GM12892 (cell line): ENCODE measurements at regions not wholly inside any gene's neighbourhood (a gene's known extent, or its start where the extent isn't known, plus 50 kb on each side); places are given as distances from the start of the nearest gene placed in this dataset.

ENCODE experiments used
- POLR2A ChIP-seq: IDR thresholded peaks from 2 replicates; pipeline ENCODE4 v1.6.1; 2011; ENCODE audit warnings: low read depth, low read length, control low read depth
- POLR2AphosphoS5 ChIP-seq: IDR thresholded peaks from 2 replicates; pipeline ENCODE4 v1.6.1; 2011; ENCODE audit warnings: low read depth, low read length, control low read depth
- TAF1 ChIP-seq: IDR thresholded peaks from 2 replicates; pipeline ENCODE4 v1.6.1; 2011; ENCODE audit warnings: low read depth, mild to moderate bottlenecking, control low read depth, low read length, borderline replicate concordance

DNA sequence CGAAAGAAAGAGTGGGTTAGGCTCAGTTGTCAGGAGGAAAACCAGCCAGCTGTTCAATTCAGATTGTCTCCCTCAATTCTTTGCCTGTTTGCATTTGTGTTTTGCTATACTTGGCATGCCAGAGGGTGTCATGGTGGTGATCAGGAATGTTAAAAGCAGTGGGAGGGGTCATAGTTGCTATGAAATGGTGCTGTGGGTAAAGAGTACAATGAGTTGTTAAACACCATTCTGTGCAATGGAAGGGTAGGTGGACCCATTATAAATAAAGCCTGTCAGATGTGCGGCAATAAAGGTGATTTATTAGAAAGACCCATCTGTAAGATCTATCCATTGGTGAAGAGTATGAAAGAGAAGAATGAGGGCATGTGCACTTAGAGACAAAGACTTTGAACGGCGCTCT is 82.2 kb downstream of the MRPL32 start:
- TF ChIP-seq POLR2A (no peak), POLR2AphosphoS5 (no peak), TAF1 (no peak)
